Adrenal gland (tissue), 9 donors: ENCODE measurements at regions not wholly inside any gene's neighbourhood (a gene's known extent, or its start where the extent isn't known, plus 50 kb on each side); places are given as distances from the start of the nearest gene placed in this dataset.

Source experiments
- DNase-seq, 7 donors: peaks; one replicate each; pipeline ENCODE4 v3.0.0-alpha.2; 2019 to 2020
- H3K27ac ChIP-seq, 5 donors: fragments of 200-600 bp; sonication (generic) in 4 of 5; 1 replicate in 3 of 5; 2 replicates in 2 of 5; pipeline versions ENCODE4 v1.5.1 to v1.8.0; 2016 to 2020; ENCODE audit warnings: mild to moderate bottlenecking in 1 of 5
- H3K27me3 ChIP-seq: fragments of 200-600 bp; 2 replicates; pipeline ENCODE4 v1.8.0; 2021
- H3K36me3 ChIP-seq, 2 donors: fragments of 200-600 bp; replicated peaks in 1 of 2; 1 replicate in 1 of 2; 2 replicates in 1 of 2; pipeline versions ENCODE4 v1.5.1 to v1.8.0; 2018 to 2022
- H3K4me1 ChIP-seq, 2 donors: fragments of 200-600 bp; replicated peaks in 1 of 2; 1 replicate in 1 of 2; 2 replicates in 1 of 2; pipeline versions ENCODE4 v1.5.1 to v1.8.0; 2018 to 2021
- H3K4me3 ChIP-seq, 4 donors: fragments of 200-600 bp; sonication (generic) in 3 of 4; one replicate each; pipeline ENCODE4 v1.5.1; 2016 to 2018
- H3K9me3 ChIP-seq, 3 donors: fragments of 200-600 bp; sonication (generic) in 1 of 3; replicated peaks in 1 of 3; 1 replicate in 2 of 3; 2 replicates in 1 of 3; pipeline versions ENCODE4 v1.5.1 to v1.8.0; 2016 to 2021
- CTCF ChIP-seq, 6 experiments: fragments of 450-650 bp in 4 of 6; fragments of 200-600 bp in 2 of 6; sonication (generic) in 1 of 6; IDR thresholded peaks; 1 replicate in 5 of 6; 2 replicates in 1 of 6; pipeline versions ENCODE4 v1.5.1 to v1.8.0; 2016 to 2021; ENCODE audit warnings: antibody characterized with exemption in 6 of 6, mild to moderate bottlenecking in 2 of 6, moderate library complexity in 1 of 6
- POLR2A ChIP-seq, 2 donors: fragments of 450-650 bp; IDR thresholded peaks; one replicate each; pipeline ENCODE4 v1.6.1; 2017; ENCODE audit warnings: antibody characterized with exemption in 2 of 2, mild to moderate bottlenecking in 2 of 2, moderate library complexity in 1 of 2
- WGBS, 4 donors: extraction: QIAGEN DNeasy Blood & Tissue Kit in 2 of 4; methylation state at CpG; one replicate each; pipeline versions ENCODE4 v1.1.5 to v1.1.7; 2013 to 2017; 5-methylcytosine and 5-hydroxymethylcytosine counted together
- intact Hi-C, 2 donors: fragments of 100-400 bp; cut with DNase I; formaldehyde crosslinking; loops; one replicate each; pipeline versions ENCODE4 v1.14.1 to v1.15.0; 2022 to 2023
- donor health status: healthy with polysubstance abuse.
- donor health status: Bipolar disorder and iron deficiency.
- donor health status: DM: yes; HTN: yes; CAD: no.
- donor health status: DM: no; HTN: no; CAD: no.
- donor health status: DM: no; HTN: no; CAD: no.

DNA sequence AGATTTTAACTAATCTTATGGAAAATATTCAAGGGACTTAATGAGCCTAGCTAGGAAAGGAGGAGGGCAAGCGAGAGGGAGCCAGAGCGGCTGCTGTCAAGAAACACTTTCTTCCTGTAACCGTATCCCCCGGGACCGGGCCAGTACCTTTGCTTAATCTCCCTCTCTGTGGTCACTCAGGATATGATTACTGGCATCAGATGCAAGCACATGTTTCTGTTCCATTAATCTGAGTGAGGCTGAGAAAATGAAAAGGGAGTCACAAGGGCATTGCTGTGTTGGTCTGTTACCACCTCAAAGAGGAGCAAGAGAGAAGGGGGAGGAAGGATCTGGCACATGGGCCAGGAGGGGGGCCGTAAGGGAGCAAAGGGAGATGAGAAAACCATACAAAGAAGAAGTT, 356.7 kb upstream of the GATB start:
- H3K27ac ChIP-seq: no peak overlapping the region
- H3K36me3 ChIP-seq: no peaks in the 10 kb centered on the region
- H3K4me3 ChIP-seq: no peak overlapping the region
- WGBS, 4 donors: 79 to 90% (median 84%) methylated on average over 6 of the region's 6 CpGs
- no peaks in the 10 kb centered on the region for H3K4me1 ChIP-seq
- intact Hi-C loops: no loop called here
- TF ChIP-seq POLR2A (IDR thresholded peaks at IDR 0.05) (no peak), CTCF (IDR thresholded peaks at IDR 0.05) (no peak)
- peaks cover 0 to 10% (median 0%) of the 10 kb centered on the region in 3 donors for H3K9me3 ChIP-seq
- H3K27me3 ChIP-seq: no peaks in the 10 kb centered on the region
- DNase-seq: no peak

GRCh38 chr4:152117054-152117453, 356.2 kb upstream of the GATB start:
- WGBS, 4 donors: 79 to 87% (median 84%) methylated on average over 3 of the region's 3 CpGs
- TF ChIP-seq POLR2A (IDR thresholded peaks at IDR 0.05) (no peak), CTCF (IDR thresholded peaks at IDR 0.05) (no peak)
- Histone ChIP-seq H3K9me3 (peaks cover 0 to 10% (median 0%) of the 10 kb centered on the region in 3 donors), H3K36me3 (no peaks in the 10 kb centered on the region), H3K4me1 (no peaks in the 10 kb centered on the region), H3K27ac (no peak overlapping the region), H3K27me3 (no peaks in the 10 kb centered on the region), H3K4me3 (no peak overlapping the region)
- intact Hi-C loops: no loop called here
- DNase-seq: no peak

DNA sequence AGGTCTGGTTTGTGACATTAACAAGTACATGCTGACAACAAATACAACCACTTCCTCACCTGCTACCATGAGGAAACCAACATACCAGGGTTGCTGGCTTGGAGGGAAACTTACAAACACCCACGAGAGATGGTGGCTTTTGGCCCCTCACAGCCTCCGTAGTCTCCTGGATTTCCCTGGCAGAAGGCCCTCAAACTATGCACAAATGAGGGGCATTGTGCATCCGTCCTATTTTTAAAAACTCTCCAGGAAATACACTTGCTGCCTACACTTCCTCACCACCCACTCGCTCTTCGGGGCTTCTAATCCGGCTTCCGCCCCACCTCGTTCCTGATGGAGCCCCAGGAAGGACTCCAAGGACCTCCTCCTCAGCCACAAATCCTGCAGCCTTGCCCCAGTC, 355.0 kb upstream of the GATB start:
- Histone ChIP-seq H3K27ac (no peak overlapping the region), H3K9me3 (no peaks in the 10 kb centered on the region), H3K4me3 (no peak overlapping the region), H3K27me3 (no peaks in the 10 kb centered on the region), H3K4me1 (no peaks in the 10 kb centered on the region), H3K36me3 (no peaks in the 10 kb centered on the region)
- peak in 1 of 7 donors; percentile 28 for DNase-seq
- intact Hi-C loops: no loop called here
- 61 to 67% (median 63%) methylated on average over 8 of the region's 8 CpGs for WGBS, 4 donors
- TF ChIP-seq POLR2A (IDR thresholded peaks at IDR 0.05) (no peak), CTCF (IDR thresholded peaks at IDR 0.05) (no peak)

DNA sequence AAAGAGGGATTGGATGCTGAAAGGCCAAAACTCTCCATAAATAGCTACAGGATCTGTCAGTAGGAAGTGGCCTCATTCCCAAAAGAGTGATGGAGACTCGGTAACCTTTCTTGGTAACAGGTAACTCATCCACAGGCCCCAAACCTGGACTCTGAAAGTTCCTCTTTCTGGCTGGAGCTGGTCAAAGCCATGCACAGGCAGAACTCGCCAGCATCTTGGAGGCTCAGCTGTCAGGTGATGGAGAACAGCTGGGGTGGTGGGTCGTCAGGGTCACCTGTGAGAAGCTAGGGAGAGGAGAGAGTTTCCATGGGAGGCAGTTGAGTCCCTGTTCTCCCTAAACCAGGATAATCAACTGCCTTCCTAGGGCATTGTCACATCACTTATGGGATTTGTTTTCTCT, 354.3 kb upstream of the GATB start:
- no peaks in the 10 kb centered on the region for H3K27me3 ChIP-seq
- H3K27ac ChIP-seq: no peak overlapping the region
- no peaks in the 10 kb centered on the region for H3K4me1 ChIP-seq
- 88 to 96% (median 91%) methylated on average over 2 to 3 of the region's 3 CpGs for WGBS, 4 donors
- intact Hi-C loops: no loop called here
- H3K4me3 ChIP-seq: no peak overlapping the region
- no peak for DNase-seq
- no peaks in the 10 kb centered on the region for H3K9me3 ChIP-seq
- no peak for TF ChIP-seq CTCF (IDR thresholded peaks at IDR 0.05)
- TF ChIP-seq POLR2A (IDR thresholded peaks at IDR 0.05): no peak
- no peaks in the 10 kb centered on the region for H3K36me3 ChIP-seq
